ENCODE measurements at regions not wholly inside any gene's neighbourhood (a gene's known extent, or its start where the extent isn't known, plus 50 kb on each side); places are given as distances from the start of the nearest gene placed in this dataset.

DNA sequence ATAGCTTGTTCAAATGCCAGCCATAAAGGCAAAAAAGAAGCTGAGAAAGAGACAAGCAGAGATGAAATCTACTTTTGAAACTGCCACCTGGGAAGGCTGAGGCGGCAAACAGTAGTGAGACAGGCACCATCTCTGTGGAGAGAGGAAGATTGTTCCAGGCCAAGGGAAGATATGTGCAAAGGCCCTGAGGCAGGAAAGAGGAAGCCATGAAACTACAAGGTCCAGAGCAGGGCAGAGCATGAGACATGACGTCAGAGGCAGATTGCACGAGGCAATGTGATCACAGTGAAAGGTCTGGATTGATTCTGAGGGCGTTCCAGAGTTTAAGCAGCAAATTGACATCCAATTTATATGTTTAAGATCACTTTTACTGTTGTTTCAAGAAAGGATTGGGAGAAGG, 226.1 kb downstream of the QDPR start:
- no peaks in the 10 kb centered on the region for H3K4me1 ChIP-seq (ENCODE audit: control insufficient read depth, extremely low read depth, insufficient read depth, low read length)
- H3K9ac ChIP-seq (replicated peaks; ENCODE audit: extremely low read depth, insufficient read depth, low read length), result no peak overlapping the region
- no peak overlapping the region for H2AFZ ChIP-seq (ENCODE audit: low read depth, low read length)
- POLR2A ChIA-PET, result interaction anchor here (0.5 kb wide), 1 partner anchor 22 kb away, joined by 3 read pairs; no protein-coding TSS in a partner anchor
- H4K20me1 ChIP-seq (replicated peaks; ENCODE audit: control insufficient read depth, extremely low read depth, insufficient read depth, low read length), result no peaks in the 10 kb centered on the region
- no peaks in the 10 kb centered on the region for H3K79me2 ChIP-seq (ENCODE audit: control insufficient read depth, insufficient read depth, low read length)
- dilution Hi-C loops (cut with MboI; ENCODE audit: extremely low pct_ligation_motif_present, low sequenced_read_pairs) (no loop called here), intact Hi-C loops (cut with micrococcal nuclease) (no loop called here)
- no TSS peak for BruUV-seq (replicated peaks)
- FAIRE-seq (no peak), DNase-seq (ENCODE audit: low read depth, low spot score) (no peak)
- no peak for TF ChIP-seq CTCF (IDR thresholded peaks at IDR 0.05; ENCODE audit: extremely low read depth in 1 of 2, insufficient read depth in 1 of 2, low read depth in 1 of 2, low read length in 2 of 2)
- no peak for TF ChIP-seq POLR2AphosphoS5 (IDR thresholded peaks at IDR 0.05; ENCODE audit: insufficient read depth, low read depth, low read length)
- TF ChIP-seq, protein P1, sequence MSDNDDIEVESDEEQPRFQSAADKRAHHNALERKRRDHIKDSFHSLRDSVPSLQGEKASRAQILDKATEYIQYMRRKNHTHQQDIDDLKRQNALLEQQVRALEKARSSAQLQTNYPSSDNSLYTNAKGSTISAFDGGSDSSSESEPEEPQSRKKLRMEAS (IDR thresholded peaks at IDR 0.05; ENCODE audit: insufficient read depth, insufficient read length), result no peak
- no peak for TF ChIP-seq EZH2 (IDR thresholded peaks at IDR 0.05; ENCODE audit: borderline replicate concordance, low read depth, low read length, severe bottlenecking)
- no peak for TF ChIP-seq JUN (IDR thresholded peaks at IDR 0.05; ENCODE audit: borderline replicate concordance, insufficient read depth, insufficient read length, low read depth)
- no peak for TF ChIP-seq MYC (IDR thresholded peaks at IDR 0.05; ENCODE audit: low read depth, low read length)
- TF ChIP-seq POLR2A (IDR thresholded peaks at IDR 0.05; ENCODE audit: low read depth, low read length), result no peak
- no peak for TF ChIP-seq FOS (IDR thresholded peaks at IDR 0.05; ENCODE audit: borderline replicate concordance, insufficient read depth, low read length)
- TF ChIP-seq GATA2 (IDR thresholded peaks at IDR 0.05; ENCODE audit: insufficient read depth, insufficient read length, low read depth, low read length), result no peak
- H3K4me3 ChIP-seq (replicated peaks in 1 of 3; ENCODE audit: insufficient read depth in 1 of 3, low read depth in 1 of 3, low read length in 3 of 3), result no peak overlapping the region
- H3K9me3 ChIP-seq (replicated peaks; ENCODE audit: control insufficient read depth, insufficient read depth, low read length), result no peaks in the 10 kb centered on the region
- H3K36me3 ChIP-seq (ENCODE audit: control insufficient read depth in 2 of 2, extremely low read depth in 1 of 2, insufficient read depth in 2 of 2, low read length in 2 of 2), result no peaks in the 10 kb centered on the region
- no peaks in the 10 kb centered on the region for H3K9me1 ChIP-seq (replicated peaks; ENCODE audit: control insufficient read depth, extremely low read depth, insufficient read depth, low read length)
- H3K27me3 ChIP-seq (ENCODE audit: control insufficient read depth in 2 of 2, insufficient read depth in 2 of 2, low read length in 2 of 2), result peaks cover 0 to 2% of the 10 kb centered on the region in 2 experiments
- no peak overlapping the region for H3K27ac ChIP-seq (ENCODE audit: insufficient read depth, low read depth, low read length)
- H3K4me2 ChIP-seq (ENCODE audit: insufficient read depth, low read length), result no peak overlapping the region
- CTCF ChIA-PET, result interaction anchor here (1.7 kb wide), 1 partner anchor 10 kb away, joined by 4 read pairs; no protein-coding TSS in a partner anchor
